ENCODE measurements at regions not wholly inside any gene's neighbourhood (a gene's known extent, or its start where the extent isn't known, plus 50 kb on each side); places are given as distances from the start of the nearest gene placed in this dataset.
A peak's percentile ranks its signal among the peaks of the same experiment; 100 is the strongest.

- peak in 1 of 4 donors; percentile 36 for DNase-seq
Measured at GRCh38 chr4:81606801-81607501, 135.2 kb upstream of the RASGEF1B start.

GRCh38 chr4:81606166-81606565 is 134.5 kb upstream of the RASGEF1B start:
- TF ChIP-seq CTCF (IDR thresholded peaks at IDR 0.05): no peak
- H3K27ac ChIP-seq: peak overlapping the region in 1 of 2 donors; percentile 55
- H3K36me3 ChIP-seq: no peaks in the 10 kb centered on the region
- no peak overlapping the region for H3K4me3 ChIP-seq
- peaks cover 0 to 19% of the 10 kb centered on the region in 2 donors for H3K4me1 ChIP-seq
- no peaks in the 10 kb centered on the region for H3K27me3 ChIP-seq
- ATAC-seq (no peak), DNase-seq (no peak)
- intact Hi-C loops (cut with DNase I): no loop called here
- no peaks in the 10 kb centered on the region for H3K9me3 ChIP-seq

More at GRCh38 chr4:81606801-81607501, 135.2 kb upstream of the RASGEF1B start:
- no peak for TF ChIP-seq CTCF (IDR thresholded peaks at IDR 0.05)
- no peaks in the 10 kb centered on the region for H3K27me3 ChIP-seq
- H3K4me3 ChIP-seq: no peak overlapping the region
- no peaks in the 10 kb centered on the region for H3K9me3 ChIP-seq
- peak overlapping the region in 1 of 2 donors; percentile 55 for H3K27ac ChIP-seq
- intact Hi-C loops (cut with DNase I): no loop called here
- H3K4me1 ChIP-seq: peaks cover 0 to 16% of the 10 kb centered on the region in 2 donors
- no peaks in the 10 kb centered on the region for H3K36me3 ChIP-seq
- peak; percentile 83 for ATAC-seq

- no peak for DNase-seq
- intact Hi-C loops (cut with DNase I): no loop called here
Measured at GRCh38 chr4:81605271-81605670, 133.6 kb upstream of the RASGEF1B start.

GRCh38 chr4:81604683-81605218 is 133.0 kb upstream of the RASGEF1B start:
- Histone ChIP-seq H3K27me3 (no peaks in the 10 kb centered on the region), H3K4me3 (no peak overlapping the region), H3K4me1 (peaks cover 0 to 20% of the 10 kb centered on the region in 2 donors), H3K9me3 (no peaks in the 10 kb centered on the region), H3K36me3 (no peaks in the 10 kb centered on the region), H3K27ac (no peak overlapping the region)
- ATAC-seq (no peak), DNase-seq (no peak)
- no peak for TF ChIP-seq CTCF (IDR thresholded peaks at IDR 0.05)
- intact Hi-C loops (cut with DNase I): no loop called here

More at GRCh38 chr4:81605271-81605670, 133.6 kb upstream of the RASGEF1B start:
- Histone ChIP-seq H3K9me3 (no peaks in the 10 kb centered on the region), H3K27me3 (no peaks in the 10 kb centered on the region), H3K36me3 (no peaks in the 10 kb centered on the region), H3K4me1 (peaks cover 0 to 20% of the 10 kb centered on the region in 2 donors), H3K4me3 (no peak overlapping the region), H3K27ac (no peak overlapping the region)
- TF ChIP-seq CTCF (IDR thresholded peaks at IDR 0.05): no peak
- ATAC-seq: no peak

- no peak overlapping the region for H3K4me3 ChIP-seq
- no peak for TF ChIP-seq CTCF (IDR thresholded peaks at IDR 0.05)
- no peak for DNase-seq
- no peaks in the 10 kb centered on the region for H3K27me3 ChIP-seq
- peaks cover 0 to 20% of the 10 kb centered on the region in 2 donors for H3K4me1 ChIP-seq
- no peak overlapping the region for H3K27ac ChIP-seq
- ATAC-seq: no peak
- intact Hi-C loops (cut with DNase I): no loop called here
- H3K9me3 ChIP-seq: no peaks in the 10 kb centered on the region
- no peaks in the 10 kb centered on the region for H3K36me3 ChIP-seq
Measured at GRCh38 chr4:81602854-81603253, 131.1 kb upstream of the RASGEF1B start.
